Upper lobe of right lung (tissue), 1 donor: ENCODE measurements at regions not wholly inside any gene's neighbourhood (a gene's known extent, or its start where the extent isn't known, plus 50 kb on each side); places are given as distances from the start of the nearest gene placed in this dataset.

Experiments
- ATAC-seq: fragments of 200-7000 bp; cut with Tn5 transposase; one replicate; pipeline ENCODE4 v1.9.1; 2020; ENCODE audit warnings: mild to moderate bottlenecking, moderate library complexity
- DNase-seq: peaks from one replicate; pipeline ENCODE4 v3.0.0-alpha.2; 2020
- H3K27ac ChIP-seq: fragments of 200-600 bp; one replicate; pipeline ENCODE4 v1.8.0; 2022
- H3K27me3 ChIP-seq: fragments of 200-600 bp; one replicate; pipeline ENCODE4 v1.8.0; 2022; ENCODE audit warnings: mild to moderate bottlenecking
- H3K36me3 ChIP-seq: fragments of 200-600 bp; one replicate; pipeline ENCODE4 v1.8.0; 2022
- H3K4me1 ChIP-seq: fragments of 200-600 bp; one replicate; pipeline ENCODE4 v1.8.0; 2022
- H3K4me3 ChIP-seq: fragments of 200-600 bp; one replicate; pipeline ENCODE4 v1.8.0; 2022; ENCODE audit warnings: mild to moderate bottlenecking
- H3K9me3 ChIP-seq: fragments of 200-600 bp; one replicate; pipeline ENCODE4 v1.8.0; 2022
- CTCF ChIP-seq: fragments of 200-600 bp; IDR thresholded peaks from one replicate; pipeline ENCODE4 v1.8.0; 2022; ENCODE audit warnings: antibody characterized with exemption
- intact Hi-C: fragments of 100-400 bp; cut with DNase I; formaldehyde crosslinking; loops from one replicate; pipeline ENCODE4 v1.11.0; 2022
- donor health status: DM: no; HTN: yes; CAD: no; lungs with severe emphysema.

DNA sequence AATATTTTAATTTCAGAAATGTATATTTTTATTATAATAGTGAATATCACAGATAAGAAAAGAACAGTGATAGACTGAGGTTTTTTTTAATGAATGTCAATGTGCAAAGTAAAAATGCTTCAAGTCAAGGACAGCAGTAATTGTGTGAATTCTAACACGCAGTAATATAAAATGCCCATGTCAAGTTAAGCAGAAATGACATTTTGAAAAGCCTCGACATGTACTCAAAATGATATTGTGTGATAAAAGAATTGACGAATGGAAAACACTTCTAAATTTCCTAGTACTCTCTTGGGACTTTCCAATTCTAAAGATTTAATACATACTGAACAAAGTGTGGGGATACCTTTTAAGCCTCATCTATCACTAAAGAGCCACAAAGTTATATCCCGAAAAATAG, 172.6 kb downstream of the SLITRK6 start:
- Histone ChIP-seq H3K9me3 (no peaks in the 10 kb centered on the region), H3K27ac (no peak overlapping the region), H3K27me3 (no peaks in the 10 kb centered on the region), H3K36me3 (no peaks in the 10 kb centered on the region), H3K4me1 (no peaks in the 10 kb centered on the region), H3K4me3 (no peak overlapping the region)
- no peak for TF ChIP-seq CTCF
- intact Hi-C loops = no loop called here
- DNase-seq (no peak), ATAC-seq (no peak)

DNA sequence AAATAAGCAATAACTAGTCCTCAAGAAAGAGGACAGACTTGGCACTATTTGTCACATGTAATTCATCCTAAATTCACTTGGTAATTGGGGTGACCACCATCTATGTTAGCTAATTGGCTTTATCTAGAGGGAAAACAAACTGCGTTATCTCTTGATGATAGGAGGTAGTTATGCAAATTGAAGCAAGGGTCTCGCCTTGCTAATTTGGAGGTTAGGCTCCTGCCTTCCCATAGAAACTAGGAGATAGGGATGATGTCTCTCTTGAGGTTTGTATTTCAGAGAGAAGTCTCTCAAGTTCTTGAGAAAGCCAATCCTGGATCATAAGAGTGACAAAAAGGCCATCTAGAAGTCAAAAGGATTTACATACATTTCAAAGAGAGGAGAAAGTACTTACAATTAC, 179.9 kb downstream of the SLITRK6 start:
- Histone ChIP-seq H3K36me3 (no peaks in the 10 kb centered on the region), H3K27me3 (no peaks in the 10 kb centered on the region), H3K9me3 (no peaks in the 10 kb centered on the region), H3K27ac (no peak overlapping the region), H3K4me3 (no peak overlapping the region), H3K4me1 (no peaks in the 10 kb centered on the region)
- ATAC-seq (no peak), DNase-seq (no peak)
- intact Hi-C loops = no loop called here
- TF ChIP-seq CTCF = no peak

- intact Hi-C loops = no loop called here
- no peak for ATAC-seq
- H3K27me3 ChIP-seq = no peaks in the 10 kb centered on the region
- no peaks in the 10 kb centered on the region for H3K9me3 ChIP-seq
- no peak overlapping the region for H3K4me3 ChIP-seq
- no peaks in the 10 kb centered on the region for H3K4me1 ChIP-seq
- no peaks in the 10 kb centered on the region for H3K36me3 ChIP-seq
- no peak overlapping the region for H3K27ac ChIP-seq
- TF ChIP-seq CTCF = no peak
- DNase-seq = no peak
Measured at GRCh38 chr13:85618521-85618920, 180.7 kb downstream of the SLITRK6 start.

DNA sequence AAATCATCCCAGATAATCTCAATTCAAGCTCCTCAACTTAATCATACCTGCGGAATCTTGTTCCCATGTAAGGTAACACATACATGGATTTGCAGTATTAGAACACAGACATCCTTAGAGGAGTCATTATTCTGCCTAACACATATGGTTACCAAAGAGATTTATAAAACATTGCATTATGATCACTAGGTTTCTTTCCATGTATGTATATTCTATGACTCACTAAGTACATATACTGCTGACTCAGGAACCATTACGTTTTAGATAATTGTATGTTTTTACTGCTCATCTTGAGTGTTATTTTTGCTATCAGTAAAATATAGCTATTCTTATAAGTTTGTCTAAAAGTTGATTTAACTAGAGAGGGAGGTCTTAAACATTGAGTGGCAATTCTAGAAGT, 182.9 kb downstream of the SLITRK6 start:
- intact Hi-C loops = no loop called here
- Histone ChIP-seq H3K9me3 (no peaks in the 10 kb centered on the region), H3K4me3 (no peak overlapping the region), H3K36me3 (no peaks in the 10 kb centered on the region), H3K27ac (no peak overlapping the region), H3K27me3 (no peaks in the 10 kb centered on the region), H3K4me1 (no peaks in the 10 kb centered on the region)
- ATAC-seq (no peak), DNase-seq (no peak)
- no peak for TF ChIP-seq CTCF

GRCh38 chr13:85615031-85615430, 184.2 kb downstream of the SLITRK6 start:
- DNase-seq = no peak
- no peaks in the 10 kb centered on the region for H3K9me3 ChIP-seq
- H3K4me1 ChIP-seq = no peaks in the 10 kb centered on the region
- H3K27ac ChIP-seq = no peak overlapping the region
- no peak for TF ChIP-seq CTCF
- intact Hi-C loops = no loop called here
- no peaks in the 10 kb centered on the region for H3K36me3 ChIP-seq
- H3K27me3 ChIP-seq = no peaks in the 10 kb centered on the region
- ATAC-seq = no peak
- no peak overlapping the region for H3K4me3 ChIP-seq

GRCh38 chr13:85610024-85610423, 189.2 kb downstream of the SLITRK6 start:
- no peak for TF ChIP-seq CTCF
- ATAC-seq (no peak), DNase-seq (no peak)
- H3K36me3 ChIP-seq = no peaks in the 10 kb centered on the region
- no peaks in the 10 kb centered on the region for H3K4me1 ChIP-seq
- H3K9me3 ChIP-seq = no peaks in the 10 kb centered on the region
- no peaks in the 10 kb centered on the region for H3K27me3 ChIP-seq
- H3K27ac ChIP-seq = no peak overlapping the region
- intact Hi-C loops = no loop called here
- H3K4me3 ChIP-seq = no peak overlapping the region
